Mesothelial cell of epicardium (in vitro differentiated cells): ENCODE measurements at regions not wholly inside any gene's neighbourhood (a gene's known extent, or its start where the extent isn't known, plus 50 kb on each side); places are given as distances from the start of the nearest gene placed in this dataset.
"Not testable (repeated sequence)": the region's sequence is repeated elsewhere in the genome, so short reads cannot be mapped to it uniquely, and the experiment has no call there.

Experiments
- DNase-seq, 2 experiments: peaks; one replicate each; pipeline ENCODE4 v3.0.0; 2021; ENCODE audit warnings: low spot score in 2 of 2; ENCODE audit not compliant: unreplicated experiment in 2 of 2
- H3K27ac Mint-ChIP-seq: 2 replicates; pipeline ENCODE4 v1.8.0; 2021; ENCODE audit warnings: mixed read lengths
- H3K27me3 Mint-ChIP-seq: 2 replicates; pipeline ENCODE4 v1.8.0; 2021; ENCODE audit warnings: low read depth, mixed read lengths
- H3K36me3 Mint-ChIP-seq: 2 replicates; pipeline ENCODE4 v1.8.0; 2021; ENCODE audit warnings: mixed read lengths
- H3K4me1 Mint-ChIP-seq: 2 replicates; pipeline ENCODE4 v1.8.0; 2021; ENCODE audit warnings: mixed read lengths
- H3K4me3 Mint-ChIP-seq: 2 replicates; pipeline ENCODE4 v1.8.0; 2021; ENCODE audit warnings: mild to moderate bottlenecking, moderate library complexity, mixed read lengths
- H3K9me3 Mint-ChIP-seq: 2 replicates; pipeline ENCODE4 v1.8.0; 2021; ENCODE audit warnings: mixed read lengths
- TF ChIP-seq, protein P1 (sequence below): fragments of 200-600 bp; sonication (generic); IDR thresholded peaks from one replicate; pipeline ENCODE4 v1.5.0; 2021; ENCODE audit warnings: antibody characterized with exemption; ENCODE audit not compliant: unreplicated experiment

DNA sequence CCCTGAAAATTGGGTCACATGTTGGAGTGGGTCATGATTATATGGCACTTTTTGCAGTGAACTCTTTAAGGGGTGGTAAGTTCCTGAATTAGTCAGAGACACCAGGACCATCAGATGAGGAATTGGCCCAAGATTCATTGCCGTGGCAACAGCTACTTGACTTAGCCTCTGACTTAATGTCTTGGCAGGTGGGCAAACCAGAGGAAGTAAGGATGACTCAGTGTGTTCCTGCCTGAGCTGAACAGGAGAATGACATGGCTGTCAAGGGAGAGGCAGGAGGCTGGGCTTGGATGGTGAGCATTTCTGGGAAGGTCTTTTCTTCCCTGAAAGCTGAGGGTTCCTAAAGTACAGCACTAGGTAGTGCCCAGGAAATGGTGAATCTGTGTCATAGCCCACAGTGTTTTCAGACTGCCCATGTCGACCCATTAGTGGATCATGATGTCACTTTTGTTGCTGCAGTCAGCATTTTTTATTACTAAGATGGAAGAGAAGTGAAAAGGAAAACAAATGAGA is 170.1 kb upstream of the PWP1 start:
- Mint-ChIP-seq H3K4me3 (no peak overlapping the region), H3K27ac (no peak overlapping the region), H3K36me3 (no peaks in the 10 kb centered on the region), H3K27me3 (peaks cover 34% of the 10 kb centered on the region), H3K4me1 (no peaks in the 10 kb centered on the region), H3K9me3 (peaks cover 3% of the 10 kb centered on the region)
- TF ChIP-seq, protein P1, sequence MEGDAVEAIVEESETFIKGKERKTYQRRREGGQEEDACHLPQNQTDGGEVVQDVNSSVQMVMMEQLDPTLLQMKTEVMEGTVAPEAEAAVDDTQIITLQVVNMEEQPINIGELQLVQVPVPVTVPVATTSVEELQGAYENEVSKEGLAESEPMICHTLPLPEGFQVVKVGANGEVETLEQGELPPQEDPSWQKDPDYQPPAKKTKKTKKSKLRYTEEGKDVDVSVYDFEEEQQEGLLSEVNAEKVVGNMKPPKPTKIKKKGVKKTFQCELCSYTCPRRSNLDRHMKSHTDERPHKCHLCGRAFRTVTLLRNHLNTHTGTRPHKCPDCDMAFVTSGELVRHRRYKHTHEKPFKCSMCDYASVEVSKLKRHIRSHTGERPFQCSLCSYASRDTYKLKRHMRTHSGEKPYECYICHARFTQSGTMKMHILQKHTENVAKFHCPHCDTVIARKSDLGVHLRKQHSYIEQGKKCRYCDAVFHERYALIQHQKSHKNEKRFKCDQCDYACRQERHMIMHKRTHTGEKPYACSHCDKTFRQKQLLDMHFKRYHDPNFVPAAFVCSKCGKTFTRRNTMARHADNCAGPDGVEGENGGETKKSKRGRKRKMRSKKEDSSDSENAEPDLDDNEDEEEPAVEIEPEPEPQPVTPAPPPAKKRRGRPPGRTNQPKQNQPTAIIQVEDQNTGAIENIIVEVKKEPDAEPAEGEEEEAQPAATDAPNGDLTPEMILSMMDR, result no peak
- DNase-seq, result no peak

DNA sequence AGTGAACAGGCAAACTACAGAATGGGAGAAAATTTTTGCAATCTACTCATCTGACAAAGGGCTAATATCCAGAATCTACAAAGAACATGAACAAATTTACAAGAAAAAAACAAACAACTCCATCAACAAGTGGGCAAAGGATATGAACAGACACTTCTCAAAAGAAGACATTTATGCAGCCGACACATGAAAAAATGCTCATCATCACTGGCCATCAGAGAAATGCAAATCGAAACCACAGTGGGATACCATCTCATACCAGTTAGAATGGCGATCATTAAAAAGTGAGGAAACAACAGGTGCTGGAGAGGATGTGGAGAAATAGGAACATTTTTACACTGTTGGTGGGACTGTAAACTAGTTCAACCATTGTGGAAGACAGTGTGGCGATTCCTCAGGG is 167.8 kb upstream of the PWP1 start:
- not testable (repeated sequence) for H3K36me3 Mint-ChIP-seq, H3K4me3 Mint-ChIP-seq, H3K27ac Mint-ChIP-seq, H3K4me1 Mint-ChIP-seq, H3K9me3 Mint-ChIP-seq, DNase-seq
- H3K27me3 Mint-ChIP-seq, result peaks cover 19% of the 10 kb centered on the region

DNA sequence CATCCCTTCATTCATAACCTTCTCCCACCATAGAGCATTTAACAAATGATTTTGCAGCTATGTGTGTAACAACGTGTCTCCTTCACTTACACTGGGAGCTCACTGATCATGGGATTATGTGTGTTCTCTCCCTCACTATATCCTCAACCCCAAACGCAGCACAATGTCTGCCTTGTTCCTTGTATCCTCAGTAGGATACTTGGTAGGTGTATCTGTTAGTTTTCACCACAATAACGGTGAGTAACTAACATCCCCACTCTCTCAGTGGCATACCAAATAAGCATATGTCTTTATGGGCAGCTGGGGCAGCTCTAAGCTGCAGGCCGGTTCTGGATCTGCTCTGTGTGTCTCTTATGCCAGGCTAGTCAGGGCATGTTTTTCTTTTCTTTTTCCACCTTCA is 166.7 kb upstream of the PWP1 start:
- no peaks in the 10 kb centered on the region for H3K4me1 Mint-ChIP-seq
- peaks cover 9% of the 10 kb centered on the region for H3K9me3 Mint-ChIP-seq
- H3K4me3 Mint-ChIP-seq, result no peak overlapping the region
- peaks cover 14% of the 10 kb centered on the region for H3K27me3 Mint-ChIP-seq
- no peak for DNase-seq
- H3K27ac Mint-ChIP-seq, result no peak overlapping the region
- no peaks in the 10 kb centered on the region for H3K36me3 Mint-ChIP-seq
- TF ChIP-seq, protein P1, result no peak

DNA sequence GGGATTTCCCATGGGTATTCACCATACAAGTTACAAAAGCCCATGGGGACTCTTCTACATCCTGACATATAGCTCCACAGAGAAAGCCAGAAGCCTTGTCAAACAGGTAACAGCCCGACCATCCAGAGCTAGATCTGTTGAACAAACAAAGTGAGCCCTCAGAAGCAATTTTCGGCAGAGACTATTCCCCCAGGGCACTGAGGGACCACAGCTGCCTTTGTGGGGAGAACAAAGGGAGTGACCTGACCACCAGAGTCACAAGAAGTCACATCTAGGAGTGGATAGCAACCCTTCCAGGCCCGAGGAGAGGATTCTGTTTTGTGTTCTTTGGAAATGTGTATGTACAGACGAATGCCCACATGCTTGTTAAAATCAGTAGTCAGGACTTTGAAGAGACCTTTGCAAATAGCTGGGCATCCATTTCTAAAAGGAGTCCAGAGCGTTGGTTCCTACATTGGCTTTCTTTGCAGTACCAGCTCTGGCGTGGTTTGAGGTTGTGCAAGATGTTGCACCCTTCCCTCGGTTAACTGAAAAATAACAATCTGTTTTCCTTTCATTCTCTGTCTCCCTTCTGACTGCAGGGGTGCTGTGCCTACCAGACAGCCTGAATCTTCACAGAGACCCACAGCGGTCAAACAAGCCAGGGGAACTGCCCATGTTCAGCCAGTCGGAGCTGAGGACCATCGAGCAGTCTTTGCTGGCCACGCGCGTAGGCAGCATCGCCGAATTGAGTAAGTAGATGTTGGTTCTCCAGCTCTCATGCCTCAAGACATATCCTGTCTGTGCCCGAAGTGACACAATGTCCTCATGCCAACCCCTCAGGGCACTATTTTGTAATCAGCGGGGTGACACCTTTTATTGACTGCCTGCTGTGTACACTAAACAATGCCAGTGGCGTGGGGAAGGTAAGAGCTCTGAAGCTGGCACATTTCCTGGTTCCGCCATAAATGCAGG is 165.4 kb upstream of the PWP1 start:
- H3K27ac Mint-ChIP-seq, result no peak overlapping the region
- DNase-seq, result no peak
- no peaks in the 10 kb centered on the region for H3K4me1 Mint-ChIP-seq
- no peaks in the 10 kb centered on the region for H3K36me3 Mint-ChIP-seq
- no peak overlapping the region for H3K4me3 Mint-ChIP-seq
- H3K27me3 Mint-ChIP-seq, result peaks cover 16% of the 10 kb centered on the region
- peaks cover 9% of the 10 kb centered on the region for H3K9me3 Mint-ChIP-seq
- TF ChIP-seq, protein P1, result no peak

DNA sequence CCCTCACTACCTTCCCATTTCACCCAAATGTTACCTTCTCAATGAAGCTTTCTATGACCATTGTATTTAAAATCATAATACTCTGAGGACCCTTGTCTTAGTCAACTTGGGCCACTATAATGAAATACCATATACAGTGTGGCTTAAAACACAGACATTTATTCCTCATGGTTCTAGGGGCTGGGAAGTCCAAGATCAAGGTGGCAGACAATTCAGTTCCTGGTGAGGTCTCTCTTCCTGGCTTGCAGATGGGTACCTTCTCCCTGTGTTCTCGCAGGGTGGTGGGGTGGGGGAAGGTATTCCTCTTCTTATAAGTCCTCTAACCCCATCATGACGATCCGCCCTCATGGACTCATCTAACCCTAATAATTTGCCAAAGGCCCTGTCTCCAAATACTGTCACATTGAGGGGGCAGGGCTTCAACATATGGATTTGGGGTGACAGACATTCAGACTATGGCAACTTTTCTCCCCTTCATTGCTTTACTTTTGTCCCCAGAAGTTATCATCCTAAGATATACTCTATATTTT is 163.7 kb upstream of the PWP1 start:
- H3K4me1 Mint-ChIP-seq, result no peaks in the 10 kb centered on the region
- peaks cover 16% of the 10 kb centered on the region for H3K27me3 Mint-ChIP-seq
- no peaks in the 10 kb centered on the region for H3K36me3 Mint-ChIP-seq
- TF ChIP-seq, protein P1, result no peak
- peaks cover 9% of the 10 kb centered on the region for H3K9me3 Mint-ChIP-seq
- no peak for DNase-seq
- H3K4me3 Mint-ChIP-seq, result no peak overlapping the region
- H3K27ac Mint-ChIP-seq, result no peak overlapping the region
